ENCODE measurements at regions not wholly inside any gene's neighbourhood (a gene's known extent, or its start where the extent isn't known, plus 50 kb on each side); places are given as distances from the start of the nearest gene placed in this dataset.

GRCh38 chr9:3732077-3733038 is 206.6 kb upstream of the RFX3 start:
- peak; percentile 91 for DNase-seq (ENCODE audit: low spot score)

DNA sequence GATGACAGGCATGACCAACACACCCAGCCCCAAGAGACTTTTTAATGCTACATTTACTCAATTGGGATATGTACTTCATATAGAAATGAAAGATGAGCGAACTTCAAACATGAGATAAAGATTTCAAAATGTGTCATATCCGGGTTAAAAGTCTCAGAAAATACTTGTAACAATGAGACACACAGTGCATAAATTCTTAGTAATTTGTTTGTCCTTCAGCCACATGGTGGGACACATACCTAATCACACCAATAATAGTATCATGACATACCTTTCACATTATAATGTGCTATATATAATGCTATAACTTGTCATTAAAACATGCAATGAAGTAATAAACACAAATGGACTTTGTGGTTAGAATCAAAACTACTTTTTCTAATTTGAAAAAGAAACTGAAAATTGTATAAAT is 204.7 kb upstream of the RFX3 start:
- DNase-seq (ENCODE audit: low spot score): peak; percentile 55

DNA sequence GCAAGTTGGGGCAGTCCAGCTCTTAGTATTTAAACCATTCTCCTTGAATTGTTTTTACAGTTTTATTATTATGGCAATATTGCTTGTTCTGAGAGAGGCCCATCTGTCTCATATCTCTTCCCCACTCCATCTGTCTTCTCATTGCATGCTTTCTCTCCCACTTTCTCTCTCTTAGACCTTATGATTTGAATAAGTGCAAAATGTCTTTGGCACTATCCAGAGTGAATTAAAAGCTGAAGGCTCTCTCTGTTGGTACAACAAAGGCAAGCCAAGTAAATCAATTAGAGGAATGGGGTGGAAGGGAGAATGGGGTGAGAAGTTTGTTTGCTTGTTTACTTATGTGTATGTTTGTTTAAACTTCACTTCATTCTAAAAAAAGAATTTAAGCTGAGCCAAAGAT is 195.3 kb upstream of the RFX3 start:
- no peak for DNase-seq (ENCODE audit: low spot score)

DNA sequence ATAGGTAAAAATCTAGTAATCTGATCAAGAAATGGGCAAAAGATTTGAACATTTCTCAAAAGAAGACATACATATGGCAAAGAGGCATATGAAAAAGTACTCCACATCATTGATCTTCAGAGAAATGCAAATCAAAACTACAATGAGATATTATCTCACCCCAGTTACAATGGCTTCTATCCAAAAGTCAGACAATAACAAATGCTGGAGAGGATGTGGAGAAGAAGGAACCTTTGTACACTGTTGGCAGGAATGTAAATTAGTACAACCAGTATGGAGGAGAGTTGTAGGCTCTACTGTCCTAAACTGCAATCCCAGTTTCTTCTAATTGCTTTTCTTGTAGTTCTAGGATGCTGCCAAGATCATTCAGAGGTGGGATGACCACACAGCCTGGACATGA is 193.5 kb upstream of the RFX3 start:
- DNase-seq (ENCODE audit: low spot score): no peak

DNA sequence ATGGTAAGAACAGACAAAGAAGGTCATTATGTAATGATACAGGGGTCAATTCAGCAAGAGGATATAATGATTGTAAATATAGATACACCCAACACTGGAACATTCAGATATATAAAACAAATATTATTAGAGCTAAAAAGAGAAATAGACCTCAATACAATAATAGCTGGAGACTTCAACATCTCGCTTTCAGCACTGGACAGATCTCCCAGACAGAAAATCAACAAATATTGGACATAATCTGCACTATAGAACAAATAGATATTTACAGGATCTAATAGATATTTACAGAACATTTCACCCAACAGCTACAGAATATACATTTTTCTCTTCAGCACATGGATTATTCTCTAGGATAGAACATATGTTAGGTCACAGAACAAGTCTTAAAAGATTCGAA is 190.6 kb upstream of the RFX3 start:
- DNase-seq (ENCODE audit: low spot score): no peak

GRCh38 chr9:3708751-3709150 is 182.9 kb upstream of the RFX3 start:
- no peak for DNase-seq (ENCODE audit: low spot score)

DNA sequence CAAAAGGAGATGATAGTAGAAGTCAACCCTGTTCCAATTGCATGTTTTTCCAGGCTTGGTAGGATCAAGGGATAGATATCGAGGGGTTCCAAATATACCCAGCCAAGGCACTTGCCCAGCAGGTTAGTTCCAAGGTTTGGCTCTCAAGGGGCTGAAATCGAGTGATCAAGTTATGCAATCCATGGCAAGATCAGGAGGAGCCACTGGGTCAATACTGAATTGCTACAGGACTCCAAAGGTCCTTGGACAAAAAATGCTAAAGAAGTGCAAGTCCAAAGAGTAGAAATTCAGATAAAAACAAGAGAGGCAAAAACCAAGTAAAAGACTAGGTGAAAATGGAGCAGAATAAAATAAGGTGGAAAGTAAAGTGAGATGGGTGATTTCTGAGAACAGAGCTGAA is 179.1 kb upstream of the RFX3 start:
- DNase-seq (ENCODE audit: low spot score): no peak

GRCh38 chr9:3700772-3701171 is 175.0 kb upstream of the RFX3 start:
- no peak for DNase-seq (ENCODE audit: low spot score)

DNA sequence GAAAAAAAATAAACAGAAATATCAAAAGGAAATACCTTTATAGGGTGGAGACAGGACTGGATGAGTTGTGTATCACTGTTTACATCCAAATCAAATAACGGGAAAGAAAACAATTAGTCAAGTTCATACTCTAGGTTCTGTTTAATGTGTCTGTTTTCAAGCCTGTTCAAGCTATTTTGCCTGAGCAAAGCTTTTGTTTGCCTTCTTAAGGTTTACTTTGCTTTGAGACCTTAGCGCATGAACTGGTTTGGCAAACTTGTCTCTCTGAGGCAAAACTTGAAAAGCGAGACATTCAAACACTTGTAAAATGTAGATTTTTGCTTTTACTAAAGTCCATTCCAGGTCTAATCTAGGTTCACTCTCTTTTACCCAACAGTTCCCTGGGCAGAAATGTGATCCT is 174.1 kb upstream of the RFX3 start:
- no peak for DNase-seq (ENCODE audit: low spot score)

DNA sequence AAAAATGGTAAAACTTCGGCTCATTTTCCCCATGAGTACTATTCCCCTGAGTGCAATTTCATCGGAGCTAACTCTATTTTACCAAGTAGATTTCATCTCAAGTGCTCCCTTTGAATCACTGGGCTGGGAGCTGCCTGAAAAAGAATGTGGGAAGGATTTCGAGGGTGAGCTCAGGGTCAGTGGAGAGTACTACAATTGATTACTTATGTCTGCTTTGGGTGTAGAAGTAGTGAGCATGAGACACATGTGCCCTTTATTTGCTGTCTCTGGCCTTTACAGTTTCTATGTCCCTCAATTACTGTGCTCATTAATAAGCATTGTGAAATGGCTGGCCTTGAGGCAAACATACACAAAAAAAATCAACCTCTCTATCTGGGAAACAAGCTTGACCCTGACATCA is 172.7 kb upstream of the RFX3 start:
- no peak for DNase-seq (ENCODE audit: low spot score)

DNA sequence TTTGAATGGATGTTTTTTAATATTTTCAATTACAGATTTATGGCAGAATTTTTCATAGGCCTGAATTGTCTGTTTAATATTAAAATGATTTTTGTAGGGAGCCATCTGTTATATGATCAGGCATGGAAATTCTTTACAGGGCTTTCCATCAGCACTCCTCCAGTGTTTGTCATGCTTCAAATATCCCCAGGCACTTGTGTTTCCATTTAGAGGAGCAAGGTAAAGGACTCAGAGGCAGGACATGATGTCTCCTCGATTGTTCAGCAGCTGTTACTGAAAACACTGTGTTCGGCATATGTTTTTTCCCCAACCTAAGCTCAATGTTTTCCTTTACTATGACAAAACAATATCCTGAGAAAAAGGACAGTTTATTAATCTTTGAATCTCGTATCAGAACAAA is 172.3 kb upstream of the RFX3 start:
- DNase-seq (ENCODE audit: low spot score): no peak

DNA sequence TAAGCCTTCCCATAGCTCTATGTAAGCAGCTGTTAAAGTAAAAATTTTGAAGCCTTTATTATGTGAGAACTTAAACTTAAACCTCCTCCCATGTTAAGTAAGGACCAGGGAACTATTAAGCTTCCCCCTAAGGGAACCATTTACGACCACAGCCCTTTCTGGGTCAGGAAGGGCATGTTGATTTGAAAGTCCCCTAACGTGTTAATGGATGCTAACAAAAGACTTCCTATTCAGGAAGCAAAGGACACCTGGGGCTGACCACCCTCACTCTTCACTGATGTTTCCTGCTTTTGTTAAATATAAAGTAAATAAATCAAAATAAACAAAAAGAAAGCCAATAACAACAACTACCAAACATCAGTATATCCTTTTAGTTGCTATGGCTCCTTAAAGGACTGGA is 170.6 kb upstream of the RFX3 start:
- DNase-seq (ENCODE audit: low spot score): no peak

GRCh38 chr9:3692606-3693005 is 166.8 kb upstream of the RFX3 start:
- no peak for DNase-seq (ENCODE audit: low spot score)

DNA sequence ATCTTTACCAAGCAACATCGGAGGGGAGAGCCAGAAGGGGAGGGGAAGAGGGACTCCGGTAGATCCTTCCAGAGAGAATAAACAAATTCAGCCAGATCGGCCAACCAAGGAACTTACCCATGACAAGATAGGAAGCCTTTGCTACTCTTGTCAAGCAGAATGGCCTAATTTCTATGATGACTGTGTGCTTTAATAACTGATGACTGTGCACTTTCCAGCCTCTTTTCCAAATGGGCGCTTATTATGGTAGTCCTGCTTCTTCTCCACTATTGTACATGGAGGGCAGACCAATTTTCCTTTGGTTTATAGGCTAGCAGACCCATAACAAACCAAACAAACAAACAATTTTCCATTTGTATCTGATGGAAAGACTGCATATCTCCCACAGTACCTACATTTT is 163.8 kb upstream of the RFX3 start:
- DNase-seq (ENCODE audit: low spot score): no peak

DNA sequence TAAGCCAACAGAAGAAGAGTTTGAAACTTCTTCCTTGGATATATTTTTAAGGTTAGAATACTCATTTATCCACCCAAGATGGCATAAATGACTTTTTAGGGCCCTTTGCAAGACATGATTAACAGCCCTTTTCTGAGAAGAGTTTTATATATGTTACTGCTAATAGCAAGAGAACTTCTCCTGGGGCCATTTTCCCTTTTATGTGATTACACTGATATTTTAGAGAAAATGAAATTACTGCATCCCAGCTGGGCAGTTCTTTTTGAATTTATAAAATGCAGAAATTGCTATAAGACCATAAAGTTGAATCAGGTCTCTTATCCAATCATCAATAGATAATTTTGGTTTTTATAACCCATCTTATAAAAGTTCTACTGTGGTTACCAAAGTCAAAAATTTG is 161.3 kb upstream of the RFX3 start:
- no peak for DNase-seq (ENCODE audit: low spot score)

GRCh38 chr9:3682186-3682585 is 156.4 kb upstream of the RFX3 start:
- no peak for DNase-seq (ENCODE audit: low spot score)

- no peak for DNase-seq (ENCODE audit: low spot score)
Measured at GRCh38 chr9:3677541-3677940, 151.7 kb upstream of the RFX3 start.

DNA sequence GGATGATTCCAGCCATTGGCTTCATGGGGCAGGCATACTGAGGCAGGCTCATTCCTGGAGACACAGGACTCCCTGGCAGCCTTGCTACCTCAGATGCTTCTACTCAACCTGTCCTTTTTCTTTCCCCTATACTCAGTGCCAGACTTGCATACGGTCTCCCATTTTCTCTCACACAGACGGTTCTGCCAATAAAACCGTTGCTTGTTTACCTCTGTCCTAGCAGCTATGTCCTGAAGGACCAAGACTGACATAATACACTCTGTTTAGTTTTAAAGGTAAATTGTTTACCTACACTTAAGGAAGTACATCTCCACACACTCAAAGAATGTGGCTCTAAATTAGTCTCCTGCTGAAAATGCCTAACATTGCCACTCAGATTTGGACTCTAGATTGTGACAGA is 151.0 kb upstream of the RFX3 start:
- no peak for DNase-seq (ENCODE audit: low spot score)

DNA sequence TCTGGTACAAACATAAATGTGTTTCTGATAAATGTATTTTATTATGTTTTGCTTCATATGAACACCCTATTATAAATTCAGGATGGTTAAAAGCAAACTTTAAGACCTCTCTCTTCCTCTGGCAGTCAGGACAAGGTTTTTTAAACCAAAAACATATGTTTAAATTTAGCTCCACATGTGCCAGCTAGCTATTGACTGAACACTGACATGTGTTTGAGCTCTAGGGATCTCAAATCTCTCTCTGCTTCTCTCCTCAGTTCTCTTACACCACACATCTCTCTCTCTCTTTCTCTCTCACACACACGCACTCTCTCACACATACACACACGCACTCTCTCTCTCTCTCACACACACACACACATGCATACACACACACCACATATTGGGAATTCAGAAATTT is 150.1 kb upstream of the RFX3 start:
- no peak for DNase-seq (ENCODE audit: low spot score)

DNA sequence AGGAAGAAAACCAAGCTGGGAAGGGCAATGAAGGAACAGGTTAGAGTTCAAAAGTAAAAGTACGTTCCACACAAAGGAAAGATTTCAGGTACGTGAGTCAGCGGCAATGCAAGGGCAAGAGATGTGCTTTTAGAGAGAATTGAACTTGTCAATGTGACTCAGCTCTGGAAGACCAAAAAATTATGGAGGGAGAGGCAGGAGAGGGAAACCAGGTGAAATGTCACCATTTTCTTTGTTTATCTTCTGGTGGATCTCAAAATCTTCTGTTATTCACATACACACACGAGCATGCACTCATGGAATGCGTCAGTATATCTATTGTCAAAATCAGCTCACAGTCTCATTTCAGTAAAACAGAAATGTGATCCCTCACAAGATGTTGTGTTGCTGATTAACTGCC is 148.8 kb upstream of the RFX3 start:
- DNase-seq (ENCODE audit: low spot score): no peak

GRCh38 chr9:3672399-3672798 is 146.6 kb upstream of the RFX3 start:
- no peak for DNase-seq (ENCODE audit: low spot score)

- DNase-seq (ENCODE audit: low spot score): no peak
Measured at GRCh38 chr9:3664044-3664443, 138.2 kb upstream of the RFX3 start.

DNA sequence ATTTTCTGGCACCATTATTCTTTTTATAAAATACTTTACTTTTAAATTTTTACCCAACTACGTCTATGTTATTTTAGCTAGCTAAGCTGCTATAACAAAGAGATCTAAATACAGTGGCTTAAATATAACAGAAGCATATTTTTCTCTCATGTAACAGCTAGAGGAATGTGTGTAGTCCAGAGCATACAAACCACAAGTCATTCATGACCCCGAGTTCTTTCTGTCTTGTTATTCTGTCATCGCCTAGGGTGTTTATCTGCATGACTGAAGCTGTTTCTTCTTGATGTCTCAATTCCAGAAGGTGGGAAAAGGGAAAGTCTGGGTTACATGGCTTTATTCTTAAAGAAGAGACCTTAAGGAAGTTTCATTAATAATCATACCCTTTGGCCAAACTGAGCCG is 136.9 kb upstream of the RFX3 start:
- DNase-seq (ENCODE audit: low spot score): no peak

GRCh38 chr9:3660936-3661335 is 135.1 kb upstream of the RFX3 start:
- DNase-seq (ENCODE audit: low spot score): no peak

Measured in RKO (cell line).